ENCODE measurements at regions not wholly inside any gene's neighbourhood (a gene's known extent, or its start where the extent isn't known, plus 50 kb on each side); places are given as distances from the start of the nearest gene placed in this dataset.

DNA sequence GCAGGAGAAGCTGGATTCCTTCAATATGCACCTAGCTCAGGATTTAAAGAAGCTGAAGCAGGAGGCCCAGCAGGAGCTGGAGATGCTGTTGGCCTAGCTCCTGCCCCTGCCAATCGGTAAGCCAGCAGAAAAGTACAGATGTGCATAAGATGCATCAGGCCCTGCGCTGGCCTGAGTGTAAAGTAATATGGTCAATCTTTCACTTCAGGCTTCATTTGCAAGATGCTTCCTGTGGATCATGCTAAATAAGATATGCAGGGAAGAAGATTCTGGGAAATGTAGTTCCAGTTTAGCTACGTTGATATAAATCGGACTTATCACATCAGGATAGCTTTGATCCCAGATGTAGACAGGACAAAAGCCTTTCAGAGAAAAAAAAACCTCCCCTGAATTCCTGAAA lies 100.3 kb downstream of the GJA1 start:
- ChIA-PET CTCF (ENCODE audit: low intra/inter-chr PET ratio) (no interaction called here), POLR2A (interaction anchor here (0.6 kb wide), 2 partner anchors 25 to 79 kb away, joined by 3 read pairs; no protein-coding TSS in a partner anchor)
- WGBS (ENCODE audit: insufficient coverage, low coverage, missing lambda C conversion rate), result 0% methylated on average over 4 of the region's 4 CpGs
- Histone ChIP-seq H3K36me3 (ENCODE audit: control insufficient read depth, insufficient read depth, low read length) (no peaks in the 10 kb centered on the region), H3K9me3 (replicated peaks; ENCODE audit: control insufficient read depth, insufficient read depth, low read depth, low read length) (no peaks in the 10 kb centered on the region; the same call in 1 of the 2 replicates), H3K4me2 (ENCODE audit: insufficient read depth, low read length) (no peak overlapping the region), H3K27ac (ENCODE audit: extremely low read depth, low read depth, low read length) (no peak overlapping the region), H3K9ac (ENCODE audit: insufficient read depth in 1 of 2, low read depth in 2 of 2, low read length in 2 of 2) (no peak overlapping the region), H3K4me3 (no peak overlapping the region), H2AFZ (ENCODE audit: low read depth, low read length) (no peak overlapping the region), H3K27me3 (ENCODE audit: control insufficient read depth in 2 of 2, insufficient read depth in 2 of 2, low read length in 2 of 2) (no peaks in the 10 kb centered on the region), H3K9me1 (ENCODE audit: control insufficient read depth, insufficient read depth, low read length) (no peaks in the 10 kb centered on the region), H3K4me1 (replicated peaks in 1 of 2; ENCODE audit: control insufficient read depth in 2 of 2, insufficient read depth in 2 of 2, low read length in 2 of 2) (no peaks in the 10 kb centered on the region), H3K79me2 (ENCODE audit: control insufficient read depth, insufficient read depth, low read length) (no peaks in the 10 kb centered on the region), H4K20me1 (replicated peaks; ENCODE audit: control insufficient read depth, insufficient read depth, low read length) (no peaks in the 10 kb centered on the region)
- BruUV-seq (replicated peaks), result no TSS peak
- intact Hi-C loops (cut with micrococcal nuclease) (no loop called here), in situ Hi-C loops (cut with MboI) (no loop called here)
- DNase-seq (ENCODE audit: extremely low read depth in 1 of 4, low spot score in 3 of 4) (no peak), FAIRE-seq (no peak), ATAC-seq (no peak)
- TF ChIP-seq OTX1 (CRISPR knock-in tag; IDR thresholded peaks at IDR 0.05), result no peak
- TF ChIP-seq ZEB2 (IDR thresholded peaks at IDR 0.05), result no peak
- TF ChIP-seq STAG1 (CRISPR knock-in tag; IDR thresholded peaks at IDR 0.05; ENCODE audit: borderline replicate concordance), result no peak
- no peak for TF ChIP-seq NR2C1 (IDR thresholded peaks at IDR 0.05)
- TF ChIP-seq NR2C1 (tag; IDR thresholded peaks at IDR 0.05), result no peak
- TF ChIP-seq, protein P1, sequence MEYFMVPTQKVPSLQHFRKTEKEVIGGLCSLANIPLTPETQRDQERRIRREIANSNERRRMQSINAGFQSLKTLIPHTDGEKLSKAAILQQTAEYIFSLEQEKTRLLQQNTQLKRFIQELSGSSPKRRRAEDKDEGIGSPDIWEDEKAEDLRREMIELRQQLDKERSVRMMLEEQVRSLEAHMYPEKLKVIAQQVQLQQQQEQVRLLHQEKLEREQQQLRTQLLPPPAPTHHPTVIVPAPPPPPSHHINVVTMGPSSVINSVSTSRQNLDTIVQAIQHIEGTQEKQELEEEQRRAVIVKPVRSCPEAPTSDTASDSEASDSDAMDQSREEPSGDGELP (CRISPR knock-in tag; IDR thresholded peaks at IDR 0.05; ENCODE audit: borderline replicate concordance), result no peak
- TF ChIP-seq, protein P2, sequence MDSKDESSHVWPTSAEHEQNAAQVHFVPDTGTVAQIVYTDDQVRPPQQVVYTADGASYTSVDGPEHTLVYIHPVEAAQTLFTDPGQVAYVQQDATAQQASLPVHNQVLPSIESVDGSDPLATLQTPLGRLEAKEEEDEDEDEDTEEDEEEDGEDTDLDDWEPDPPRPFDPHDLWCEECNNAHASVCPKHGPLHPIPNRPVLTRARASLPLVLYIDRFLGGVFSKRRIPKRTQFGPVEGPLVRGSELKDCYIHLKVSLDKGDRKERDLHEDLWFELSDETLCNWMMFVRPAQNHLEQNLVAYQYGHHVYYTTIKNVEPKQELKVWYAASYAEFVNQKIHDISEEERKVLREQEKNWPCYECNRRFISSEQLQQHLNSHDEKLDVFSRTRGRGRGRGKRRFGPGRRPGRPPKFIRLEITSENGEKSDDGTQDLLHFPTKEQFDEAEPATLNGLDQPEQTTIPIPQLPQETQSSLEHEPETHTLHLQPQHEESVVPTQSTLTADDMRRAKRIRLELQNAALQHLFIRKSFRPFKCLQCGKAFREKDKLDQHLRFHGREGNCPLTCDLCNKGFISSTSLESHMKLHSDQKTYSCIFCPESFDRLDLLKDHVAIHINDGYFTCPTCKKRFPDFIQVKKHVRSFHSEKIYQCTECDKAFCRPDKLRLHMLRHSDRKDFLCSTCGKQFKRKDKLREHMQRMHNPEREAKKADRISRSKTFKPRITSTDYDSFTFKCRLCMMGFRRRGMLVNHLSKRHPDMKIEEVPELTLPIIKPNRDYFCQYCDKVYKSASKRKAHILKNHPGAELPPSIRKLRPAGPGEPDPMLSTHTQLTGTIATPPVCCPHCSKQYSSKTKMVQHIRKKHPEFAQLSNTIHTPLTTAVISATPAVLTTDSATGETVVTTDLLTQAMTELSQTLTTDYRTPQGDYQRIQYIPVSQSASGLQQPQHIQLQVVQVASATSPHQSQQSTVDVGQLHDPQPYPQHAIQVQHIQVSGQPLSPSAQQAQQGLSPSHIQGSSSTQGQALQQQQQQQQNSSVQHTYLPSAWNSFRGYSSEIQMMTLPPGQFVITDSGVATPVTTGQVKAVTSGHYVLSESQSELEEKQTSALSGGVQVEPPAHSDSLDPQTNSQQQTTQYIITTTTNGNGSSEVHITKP (IDR thresholded peaks at IDR 0.05; ENCODE audit: partially characterized antibody), result no peak
- no peak for TF ChIP-seq MTA3 (IDR thresholded peaks at IDR 0.05; ENCODE audit: borderline replicate concordance)

All from K562 (cell line).